IMR-90 (cell line): ENCODE measurements at regions not wholly inside any gene's neighbourhood (a gene's known extent, or its start where the extent isn't known, plus 50 kb on each side); places are given as distances from the start of the nearest gene placed in this dataset.

Experiments used
- BHLHE40 ChIP-seq: fragments of 150-350 bp; IDR thresholded peaks from 2 replicates; pipeline ENCODE4 v1.6.1; 2016; ENCODE audit warnings: mild to moderate bottlenecking, low read depth, low read length
- MAZ ChIP-seq: IDR thresholded peaks from 2 replicates; pipeline ENCODE4 v1.6.1; 2012; ENCODE audit warnings: low read depth, mild to moderate bottlenecking, low read length, improper control_type of control experiment, moderate library complexity, borderline replicate concordance
- MXI1 ChIP-seq: IDR thresholded peaks from 2 replicates; pipeline ENCODE4 v1.6.1; 2012; ENCODE audit warnings: low read depth, mild to moderate bottlenecking, low read length, moderate library complexity, borderline replicate concordance
- POLR2A ChIP-seq: IDR thresholded peaks from 2 replicates; pipeline ENCODE4 v1.6.1; 2012; ENCODE audit warnings: mild to moderate bottlenecking, low read depth, low read length
- RAD21 ChIP-seq: IDR thresholded peaks from 2 replicates; pipeline ENCODE4 v1.6.1; 2012; ENCODE audit warnings: low read length, improper control_type of control experiment
- RFX5 ChIP-seq: IDR thresholded peaks from 2 replicates; pipeline ENCODE4 v1.8.0; 2012; ENCODE audit warnings: low read depth, mild to moderate bottlenecking, low read length, moderate library complexity
- TF ChIP-seq, protein P1 (sequence below): conservative IDR thresholded peaks from 2 replicates; pipeline ENCODE4 v1.5.1; 2012; ENCODE audit warnings: mild to moderate bottlenecking, low read depth, low read length, improper control_type of control experiment
- TF ChIP-seq, protein P2 (sequence below): fragments of 150-350 bp; IDR thresholded peaks from 2 replicates; pipeline ENCODE4 v1.6.1; 2017; ENCODE audit warnings: mild to moderate bottlenecking, antibody characterized with exemption, low read length, low read depth
- TF ChIP-seq, protein P3 (sequence below): fragments of 150-350 bp; IDR thresholded peaks from 2 replicates; pipeline ENCODE4 v1.6.1; 2016; ENCODE audit warnings: low read depth, mild to moderate bottlenecking, low read length, moderate library complexity, borderline replicate concordance

DNA sequence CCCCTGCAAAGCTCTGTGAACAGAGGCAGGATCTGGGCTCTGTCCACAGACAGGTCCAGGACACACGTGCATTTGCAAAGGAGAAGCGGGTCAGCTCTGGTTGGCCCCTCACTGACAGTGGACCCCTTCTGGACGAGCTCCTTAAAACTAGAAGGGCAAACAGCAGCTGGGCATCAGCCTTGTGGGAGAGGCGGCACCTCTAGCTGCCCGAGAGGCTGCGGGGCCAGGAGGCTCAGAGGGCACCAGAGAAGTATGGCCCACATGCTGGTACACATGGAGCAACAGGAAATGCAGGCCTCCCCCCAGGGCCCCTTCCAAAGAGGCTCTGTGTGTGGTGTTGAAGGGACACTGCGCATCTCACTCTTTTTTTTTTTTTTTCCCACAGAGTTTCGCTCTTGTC, 233.0 kb upstream of the TCERG1L start:
- TF ChIP-seq, protein P1, sequence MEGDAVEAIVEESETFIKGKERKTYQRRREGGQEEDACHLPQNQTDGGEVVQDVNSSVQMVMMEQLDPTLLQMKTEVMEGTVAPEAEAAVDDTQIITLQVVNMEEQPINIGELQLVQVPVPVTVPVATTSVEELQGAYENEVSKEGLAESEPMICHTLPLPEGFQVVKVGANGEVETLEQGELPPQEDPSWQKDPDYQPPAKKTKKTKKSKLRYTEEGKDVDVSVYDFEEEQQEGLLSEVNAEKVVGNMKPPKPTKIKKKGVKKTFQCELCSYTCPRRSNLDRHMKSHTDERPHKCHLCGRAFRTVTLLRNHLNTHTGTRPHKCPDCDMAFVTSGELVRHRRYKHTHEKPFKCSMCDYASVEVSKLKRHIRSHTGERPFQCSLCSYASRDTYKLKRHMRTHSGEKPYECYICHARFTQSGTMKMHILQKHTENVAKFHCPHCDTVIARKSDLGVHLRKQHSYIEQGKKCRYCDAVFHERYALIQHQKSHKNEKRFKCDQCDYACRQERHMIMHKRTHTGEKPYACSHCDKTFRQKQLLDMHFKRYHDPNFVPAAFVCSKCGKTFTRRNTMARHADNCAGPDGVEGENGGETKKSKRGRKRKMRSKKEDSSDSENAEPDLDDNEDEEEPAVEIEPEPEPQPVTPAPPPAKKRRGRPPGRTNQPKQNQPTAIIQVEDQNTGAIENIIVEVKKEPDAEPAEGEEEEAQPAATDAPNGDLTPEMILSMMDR = no peak
- TF ChIP-seq MXI1 (no peak), POLR2A (no peak), RFX5 (no peak), BHLHE40 (no peak), MAZ (no peak), RAD21 (no peak)
- TF ChIP-seq, protein P2, sequence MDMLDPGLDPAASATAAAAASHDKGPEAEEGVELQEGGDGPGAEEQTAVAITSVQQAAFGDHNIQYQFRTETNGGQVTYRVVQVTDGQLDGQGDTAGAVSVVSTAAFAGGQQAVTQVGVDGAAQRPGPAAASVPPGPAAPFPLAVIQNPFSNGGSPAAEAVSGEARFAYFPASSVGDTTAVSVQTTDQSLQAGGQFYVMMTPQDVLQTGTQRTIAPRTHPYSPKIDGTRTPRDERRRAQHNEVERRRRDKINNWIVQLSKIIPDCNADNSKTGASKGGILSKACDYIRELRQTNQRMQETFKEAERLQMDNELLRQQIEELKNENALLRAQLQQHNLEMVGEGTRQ = no peak
- TF ChIP-seq, protein P3, sequence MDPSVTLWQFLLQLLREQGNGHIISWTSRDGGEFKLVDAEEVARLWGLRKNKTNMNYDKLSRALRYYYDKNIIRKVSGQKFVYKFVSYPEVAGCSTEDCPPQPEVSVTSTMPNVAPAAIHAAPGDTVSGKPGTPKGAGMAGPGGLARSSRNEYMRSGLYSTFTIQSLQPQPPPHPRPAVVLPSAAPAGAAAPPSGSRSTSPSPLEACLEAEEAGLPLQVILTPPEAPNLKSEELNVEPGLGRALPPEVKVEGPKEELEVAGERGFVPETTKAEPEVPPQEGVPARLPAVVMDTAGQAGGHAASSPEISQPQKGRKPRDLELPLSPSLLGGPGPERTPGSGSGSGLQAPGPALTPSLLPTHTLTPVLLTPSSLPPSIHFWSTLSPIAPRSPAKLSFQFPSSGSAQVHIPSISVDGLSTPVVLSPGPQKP = no peak
